NT2/D1 (cell line): ENCODE measurements at regions not wholly inside any gene's neighbourhood (a gene's known extent, or its start where the extent isn't known, plus 50 kb on each side); places are given as distances from the start of the nearest gene placed in this dataset.

Experiments used
- DNase-seq: peaks from one replicate; pipeline ENCODE4 v3.0.0-alpha.2; 2011; ENCODE audit warnings: low read depth, low spot score
- H3K27me3 ChIP-seq: 2 replicates; pipeline ENCODE4 v1.6.0; 2011; ENCODE audit warnings: mild to moderate bottlenecking; ENCODE audit not compliant: insufficient read length, insufficient read depth
- H3K36me3 ChIP-seq: 2 replicates; pipeline ENCODE4 v1.6.1; 2011; ENCODE audit warnings: mild to moderate bottlenecking, low read length, mixed read lengths; ENCODE audit not compliant: insufficient read depth, insufficient read length
- H3K4me1 ChIP-seq: 2 replicates; pipeline ENCODE4 v1.5.1; 2011; ENCODE audit not compliant: insufficient read depth, insufficient read length
- H3K4me3 ChIP-seq: 2 replicates; pipeline ENCODE4 v1.5.1; 2011; ENCODE audit warnings: low read depth; ENCODE audit not compliant: insufficient read length
- H3K9ac ChIP-seq: 2 replicates; pipeline ENCODE4 v1.6.0; 2011; ENCODE audit warnings: low read depth; ENCODE audit not compliant: insufficient read length
- H3K9me3 ChIP-seq: 2 replicates; pipeline ENCODE4 v1.5.1; 2011; ENCODE audit warnings: mild to moderate bottlenecking, low read length; ENCODE audit not compliant: insufficient read depth
- SUZ12 ChIP-seq: IDR thresholded peaks from 2 replicates; pipeline ENCODE4 v1.6.1; 2011; ENCODE audit not compliant: insufficient read length, insufficient read depth; ENCODE audit errors: extremely low read depth
- YY1 ChIP-seq: IDR thresholded peaks from 2 replicates; pipeline ENCODE4 v1.6.1; 2011; ENCODE audit not compliant: insufficient read length, insufficient read depth
- ZNF274 ChIP-seq: IDR thresholded peaks from 2 replicates; pipeline ENCODE4 v1.6.1; 2011; ENCODE audit warnings: mild to moderate bottlenecking, low read depth, low read length

DNA sequence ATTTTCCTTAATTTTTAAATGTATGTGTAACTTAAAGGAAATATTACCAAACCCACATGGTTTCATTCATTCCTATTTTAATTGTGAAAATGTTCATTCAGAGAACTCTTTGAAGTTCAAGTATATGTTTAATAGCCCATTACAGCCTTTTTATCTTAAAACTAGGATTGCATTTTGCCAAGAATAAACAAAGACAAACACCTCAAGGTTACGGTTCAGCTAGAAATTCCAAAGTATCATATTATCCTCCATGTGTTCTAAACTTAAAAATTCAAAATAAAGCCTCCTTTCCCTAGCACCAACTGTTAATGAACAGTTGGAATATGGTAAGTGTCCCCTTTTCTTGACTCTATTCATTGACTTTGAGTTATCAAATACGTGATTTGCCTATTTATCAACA, 215.6 kb upstream of the SEMA3E start:
- Histone ChIP-seq H3K4me1 (no peaks in the 10 kb centered on the region), H3K36me3 (no peaks in the 10 kb centered on the region)
- no peak for TF ChIP-seq YY1
- TF ChIP-seq ZNF274 = no peak
- no peak for TF ChIP-seq SUZ12

DNA sequence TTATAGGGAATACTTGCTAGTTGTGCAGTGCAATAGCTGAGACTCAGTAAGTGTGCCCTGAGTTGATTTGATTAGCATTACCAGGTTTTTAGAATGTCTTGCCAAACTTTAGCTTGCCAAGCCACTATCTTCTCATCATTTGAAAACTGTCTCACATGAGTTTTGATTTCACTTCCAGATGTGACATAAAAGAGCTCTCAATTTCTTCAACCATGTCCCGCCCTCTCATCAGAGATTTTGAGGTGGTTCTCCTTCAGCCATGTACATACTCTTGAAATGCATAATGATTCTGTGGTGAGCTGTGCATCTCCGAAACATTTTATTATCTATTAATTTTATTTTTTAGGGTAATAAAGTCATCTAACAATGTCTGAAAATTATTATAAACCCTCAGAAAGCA, 215.0 kb upstream of the SEMA3E start:
- Histone ChIP-seq H3K27me3 (no peaks in the 10 kb centered on the region), H3K4me3 (no peak overlapping the region), H3K9ac (no peak overlapping the region), H3K36me3 (no peaks in the 10 kb centered on the region), H3K4me1 (no peaks in the 10 kb centered on the region), H3K9me3 (no peaks in the 10 kb centered on the region)
- no peak for TF ChIP-seq YY1
- TF ChIP-seq ZNF274 = no peak
- TF ChIP-seq SUZ12 = no peak
- no peak for DNase-seq

More for the DNA sequence above, 215.6 kb upstream of the SEMA3E start:
- Histone ChIP-seq H3K9me3 (no peaks in the 10 kb centered on the region), H3K27me3 (no peaks in the 10 kb centered on the region), H3K9ac (no peak overlapping the region), H3K4me3 (no peak overlapping the region)
- no peak for DNase-seq

DNA sequence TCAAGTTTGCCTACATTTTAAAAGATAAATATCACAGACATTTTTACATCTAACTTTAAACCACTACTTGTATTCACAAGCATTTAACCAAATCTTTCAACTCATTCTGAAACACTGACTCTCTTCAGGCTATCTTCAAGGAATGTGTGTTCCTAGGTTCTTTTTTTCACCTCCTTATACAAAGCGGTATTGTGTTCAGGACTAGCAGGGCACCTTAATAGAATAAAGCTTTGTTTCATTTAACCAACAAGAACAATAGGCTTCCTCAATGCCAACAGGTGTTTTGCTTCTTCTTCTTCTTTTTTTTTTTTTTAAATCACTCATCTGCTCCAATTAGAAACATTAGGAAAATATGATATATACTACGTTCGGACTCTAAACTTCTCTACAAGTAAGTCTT, 212.9 kb upstream of the SEMA3E start:
- Histone ChIP-seq H3K27me3 (no peaks in the 10 kb centered on the region), H3K9me3 (no peaks in the 10 kb centered on the region), H3K9ac (no peak overlapping the region), H3K4me1 (no peaks in the 10 kb centered on the region), H3K4me3 (no peak overlapping the region), H3K36me3 (no peaks in the 10 kb centered on the region)
- TF ChIP-seq SUZ12 (no peak), YY1 (no peak), ZNF274 (no peak)
- DNase-seq = no peak

DNA sequence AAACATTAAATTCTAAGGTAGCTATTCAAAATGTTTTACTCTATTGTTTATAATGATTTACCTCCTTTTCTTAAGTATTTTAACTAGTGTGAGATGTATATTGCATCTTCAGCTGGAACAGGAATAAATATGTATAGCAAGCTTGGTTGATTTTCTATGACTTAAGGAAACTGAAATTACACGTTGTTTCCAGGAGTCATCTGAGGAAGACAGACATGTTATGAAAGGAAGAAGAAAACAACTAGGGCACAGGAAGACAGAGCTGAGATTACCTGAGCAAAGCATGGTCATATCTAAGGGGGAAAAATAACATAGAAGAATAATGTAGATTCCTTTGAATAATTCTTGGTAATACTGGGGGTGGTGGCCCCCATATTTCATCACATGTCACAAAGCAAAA, 210.9 kb upstream of the SEMA3E start:
- H3K9ac ChIP-seq = no peak overlapping the region
- no peak overlapping the region for H3K4me3 ChIP-seq
- DNase-seq = no peak
- H3K36me3 ChIP-seq = no peaks in the 10 kb centered on the region
- H3K4me1 ChIP-seq = no peaks in the 10 kb centered on the region
- TF ChIP-seq YY1 = no peak
- no peak for TF ChIP-seq SUZ12
- TF ChIP-seq ZNF274 = no peak
- no peaks in the 10 kb centered on the region for H3K27me3 ChIP-seq
- no peaks in the 10 kb centered on the region for H3K9me3 ChIP-seq

DNA sequence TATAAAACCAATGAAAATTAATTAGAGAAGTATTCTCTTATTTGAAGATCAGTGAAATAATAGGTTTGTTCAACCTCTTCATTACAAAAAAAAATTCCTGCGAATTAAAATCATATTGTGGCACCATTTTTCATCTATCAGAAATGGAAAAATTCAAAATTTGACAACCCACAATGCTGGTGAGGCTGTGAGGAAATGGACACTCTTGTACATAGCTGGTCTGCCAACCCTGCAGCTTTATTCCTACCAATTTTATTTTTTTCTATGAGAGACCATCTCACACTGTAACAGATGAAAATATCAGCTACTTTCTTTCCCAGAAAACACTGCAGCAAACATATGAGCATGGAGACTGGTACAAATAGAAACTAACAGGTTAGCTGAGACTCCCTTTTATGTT, 208.8 kb upstream of the SEMA3E start:
- Histone ChIP-seq H3K27me3 (no peaks in the 10 kb centered on the region), H3K36me3 (no peaks in the 10 kb centered on the region), H3K4me3 (no peak overlapping the region), H3K9ac (no peak overlapping the region), H3K9me3 (no peaks in the 10 kb centered on the region), H3K4me1 (no peaks in the 10 kb centered on the region)
- TF ChIP-seq SUZ12 = no peak
- DNase-seq = no peak

DNA sequence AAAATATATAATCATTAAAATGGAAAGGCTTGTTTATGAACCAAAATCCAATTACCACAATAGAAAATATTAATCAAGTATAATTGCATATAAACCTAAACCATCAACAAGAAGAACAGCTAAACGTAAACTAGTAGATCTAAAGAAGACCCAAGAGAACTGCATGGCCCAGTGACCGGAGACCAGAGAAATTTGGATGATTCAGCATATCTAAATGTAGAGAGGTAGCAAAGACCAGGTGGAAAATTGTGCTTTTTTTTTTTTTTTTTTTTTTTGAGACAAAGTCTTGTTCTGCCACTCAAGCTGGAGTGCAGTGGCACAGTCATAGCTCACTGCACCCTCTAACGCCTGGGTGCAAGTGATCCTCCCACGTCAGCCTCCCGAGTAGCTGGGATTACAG, 207.2 kb upstream of the SEMA3E start:
- H3K9me3 ChIP-seq = no peaks in the 10 kb centered on the region
- no peaks in the 10 kb centered on the region for H3K27me3 ChIP-seq
- no peaks in the 10 kb centered on the region for H3K4me1 ChIP-seq
- no peak overlapping the region for H3K9ac ChIP-seq
- DNase-seq = no peak
- H3K36me3 ChIP-seq = no peaks in the 10 kb centered on the region
- no peak overlapping the region for H3K4me3 ChIP-seq
- no peak for TF ChIP-seq YY1
- no peak for TF ChIP-seq SUZ12
- no peak for TF ChIP-seq ZNF274

DNA sequence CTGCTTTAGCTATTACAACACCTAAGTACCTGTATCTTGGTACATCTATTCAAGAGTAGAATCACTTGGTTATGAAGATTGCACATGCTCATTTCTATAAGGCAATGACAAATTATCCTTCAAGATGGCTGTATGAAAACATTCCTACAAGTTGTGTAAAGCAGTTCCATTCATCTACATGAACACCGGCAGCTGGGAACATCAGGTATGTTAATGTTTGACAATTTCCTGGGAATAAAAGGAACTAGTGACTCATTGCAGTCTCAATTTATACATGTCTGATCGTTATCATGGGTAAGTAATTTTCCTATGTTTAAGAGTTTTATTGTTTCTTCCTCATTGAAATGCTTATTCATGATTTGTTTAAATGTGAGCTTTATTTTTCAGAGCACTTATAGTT, 203.2 kb upstream of the SEMA3E start:
- Histone ChIP-seq H3K4me1 (no peaks in the 10 kb centered on the region), H3K4me3 (no peak overlapping the region), H3K9ac (no peak overlapping the region), H3K27me3 (no peaks in the 10 kb centered on the region), H3K36me3 (no peaks in the 10 kb centered on the region), H3K9me3 (no peaks in the 10 kb centered on the region)
- TF ChIP-seq YY1 = no peak
- no peak for TF ChIP-seq ZNF274
- TF ChIP-seq SUZ12 = no peak
- no peak for DNase-seq

DNA sequence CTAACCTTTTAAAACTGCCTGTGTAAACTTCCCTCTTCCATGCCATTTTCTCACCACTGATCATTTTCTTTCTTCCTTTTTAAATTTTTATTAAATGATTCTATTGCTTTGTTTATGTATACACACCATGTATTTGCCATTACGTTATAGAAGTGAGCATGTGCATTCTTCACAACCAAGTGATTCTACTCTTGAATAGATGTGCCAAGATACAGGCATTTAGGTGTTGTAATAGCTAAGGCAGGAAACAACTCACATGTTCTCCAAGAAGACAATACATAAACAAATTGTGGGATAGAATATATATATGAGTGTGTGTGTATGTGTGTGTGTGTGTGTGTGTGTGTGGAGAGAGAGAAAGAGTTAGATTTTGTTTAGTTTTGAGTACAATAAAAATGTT, 202.6 kb upstream of the SEMA3E start:
- DNase-seq = no peak
- no peak for TF ChIP-seq ZNF274
- no peak for TF ChIP-seq SUZ12
- no peak for TF ChIP-seq YY1

More for the DNA sequence above, 202.6 kb upstream of the SEMA3E start:
- no peaks in the 10 kb centered on the region for H3K9me3 ChIP-seq
- no peaks in the 10 kb centered on the region for H3K4me1 ChIP-seq
- H3K36me3 ChIP-seq = no peaks in the 10 kb centered on the region
- no peak overlapping the region for H3K9ac ChIP-seq
- H3K27me3 ChIP-seq = no peaks in the 10 kb centered on the region
- H3K4me3 ChIP-seq = no peak overlapping the region
